Astrocyte of the spinal cord (primary cell): ENCODE measurements at regions not wholly inside any gene's neighbourhood (a gene's known extent, or its start where the extent isn't known, plus 50 kb on each side); places are given as distances from the start of the nearest gene placed in this dataset.

ENCODE experiments used
- DNase-seq: peaks from one replicate; pipeline ENCODE4 v3.0.0; 2011; ENCODE audit warnings: low read depth, low spot score
- H3K4me3 ChIP-seq: 2 replicates; pipeline ENCODE4 v1.5.1; 2011; ENCODE audit warnings: low read depth, mild to moderate bottlenecking, low read length, moderate library complexity
- CTCF ChIP-seq: IDR thresholded peaks from 2 replicates; pipeline ENCODE4 v1.5.1; 2012; ENCODE audit warnings: low read depth, mild to moderate bottlenecking, low read length, inconsistent platforms
- in situ Hi-C: cut with HindIII; loops from 2 replicates; pipeline ENCODE4 v1.10.0; 2017; ENCODE audit warnings: low sequenced_read_pairs

- TF ChIP-seq CTCF, result no peak
- H3K4me3 ChIP-seq, result no peak overlapping the region
- in situ Hi-C loops, result no loop called here
- DNase-seq, result no peak
Observed at GRCh38 chr5:96499753-96500345, 66.8 kb upstream of the PCSK1 start.

GRCh38 chr5:96501991-96502646 is 69.1 kb upstream of the PCSK1 start:
- no peak for TF ChIP-seq CTCF

GRCh38 chr5:96503501-96504236 is 70.6 kb upstream of the PCSK1 start:
- no peak for DNase-seq

More at GRCh38 chr5:96501991-96502646, 69.1 kb upstream of the PCSK1 start:
- in situ Hi-C loops, result no loop called here
- no peak overlapping the region for H3K4me3 ChIP-seq
- no peak for DNase-seq

GRCh38 chr5:96506376-96506775 is 73.3 kb upstream of the PCSK1 start:
- TF ChIP-seq CTCF, result no peak
- no peak overlapping the region for H3K4me3 ChIP-seq
- DNase-seq, result no peak
- in situ Hi-C loops, result no loop called here

More at GRCh38 chr5:96503501-96504236, 70.6 kb upstream of the PCSK1 start:
- TF ChIP-seq CTCF, result no peak
- in situ Hi-C loops, result no loop called here
- H3K4me3 ChIP-seq, result no peak overlapping the region

- no peak for TF ChIP-seq CTCF
- no peak for DNase-seq
- in situ Hi-C loops, result no loop called here
- no peak overlapping the region for H3K4me3 ChIP-seq
Observed at GRCh38 chr5:96506866-96507527, 73.9 kb upstream of the PCSK1 start.

GRCh38 chr5:96509316-96509715 is 76.3 kb upstream of the PCSK1 start:
- H3K4me3 ChIP-seq, result no peak overlapping the region
- in situ Hi-C loops, result no loop called here
- no peak for TF ChIP-seq CTCF
- peak; percentile 17 for DNase-seq
